ENCODE measurements at regions not wholly inside any gene's neighbourhood (a gene's known extent, or its start where the extent isn't known, plus 50 kb on each side); places are given as distances from the start of the nearest gene placed in this dataset.

GRCh38 chr6:128663238-128663637 lies 142.8 kb upstream of the PTPRK start:
- no peak for TF ChIP-seq CTCF (IDR thresholded peaks at IDR 0.05)
- TF ChIP-seq EP300 (IDR thresholded peaks at IDR 0.05) = no peak

Measured in stomach (tissue), 4 donors.